Lung (tissue), 11 donors: ENCODE measurements at regions not wholly inside any gene's neighbourhood (a gene's known extent, or its start where the extent isn't known, plus 50 kb on each side); places are given as distances from the start of the nearest gene placed in this dataset.

Source experiments
- ATAC-seq: fragments of 200-7000 bp; cut with Tn5 transposase; one replicate; pipeline ENCODE4 v1.9.1; 2020; ENCODE audit warnings: moderate number of reproducible peaks; ENCODE audit not compliant: insufficient read depth, low FRiP score
- DNase-seq, 3 donors: peaks; one replicate each; pipeline ENCODE4 v3.0.0-alpha.2; 2013 to 2017
- H3K27ac ChIP-seq, 2 donors: one replicate each; pipeline ENCODE4 v1.5.1; 2013; ENCODE audit warnings: mild to moderate bottlenecking in 2 of 2, moderate library complexity in 2 of 2, control low read depth in 1 of 2, inconsistent platforms in 1 of 2, low read depth in 1 of 2, low read length in 1 of 2
- H3K27me3 ChIP-seq, 3 donors: one replicate each; pipeline ENCODE4 v1.5.1; 2013; ENCODE audit warnings: low read length in 2 of 3; ENCODE audit not compliant: control insufficient read depth in 3 of 3, insufficient read depth in 3 of 3
- H3K36me3 ChIP-seq, 4 donors: one replicate each; pipeline ENCODE4 v1.5.1; 2013; ENCODE audit warnings: low read length in 4 of 4, mild to moderate bottlenecking in 1 of 4, moderate library complexity in 1 of 4; ENCODE audit not compliant: control insufficient read depth in 4 of 4, insufficient read depth in 4 of 4
- H3K4me1 ChIP-seq, 5 donors: one replicate each; pipeline ENCODE4 v1.5.1; 2013; ENCODE audit warnings: low read length in 5 of 5, mild to moderate bottlenecking in 2 of 5, moderate library complexity in 1 of 5; ENCODE audit not compliant: control insufficient read depth in 5 of 5, insufficient read depth in 5 of 5
- H3K4me3 ChIP-seq: one replicate; pipeline ENCODE4 v1.5.1; 2013; ENCODE audit warnings: mild to moderate bottlenecking, control low read depth, moderate library complexity
- H3K9ac ChIP-seq, 2 donors: one replicate each; pipeline ENCODE4 v1.5.1; 2013; ENCODE audit warnings: low read length in 2 of 2, control low read depth in 1 of 2; ENCODE audit not compliant: insufficient read depth in 1 of 2
- H3K9me3 ChIP-seq, 4 donors: one replicate each; pipeline ENCODE4 v1.5.1; 2013; ENCODE audit warnings: low read length in 3 of 4, mild to moderate bottlenecking in 1 of 4, moderate library complexity in 1 of 4; ENCODE audit not compliant: control insufficient read depth in 4 of 4, insufficient read depth in 3 of 4
- WGBS, 2 donors: extraction: QIAGEN DNeasy Blood & Tissue Kit; methylation state at CpG; one replicate each; pipeline ENCODE4 v1.1.7; 2013; 5-methylcytosine and 5-hydroxymethylcytosine counted together
- TF ChIP-seq, protein P1 (sequence below): IDR thresholded peaks from 2 replicates; pipeline ENCODE4 v1.5.1; 2012; ENCODE audit warnings: mild to moderate bottlenecking; ENCODE audit errors: control extremely low read depth, extremely low read depth
- donor health status: control.
- donor health status: control.
- donor health status: Bipolar disorder and iron deficiency.
- donor health status: healthy.
- donor health status: DM: yes; HTN: yes; CAD: no.

DNA sequence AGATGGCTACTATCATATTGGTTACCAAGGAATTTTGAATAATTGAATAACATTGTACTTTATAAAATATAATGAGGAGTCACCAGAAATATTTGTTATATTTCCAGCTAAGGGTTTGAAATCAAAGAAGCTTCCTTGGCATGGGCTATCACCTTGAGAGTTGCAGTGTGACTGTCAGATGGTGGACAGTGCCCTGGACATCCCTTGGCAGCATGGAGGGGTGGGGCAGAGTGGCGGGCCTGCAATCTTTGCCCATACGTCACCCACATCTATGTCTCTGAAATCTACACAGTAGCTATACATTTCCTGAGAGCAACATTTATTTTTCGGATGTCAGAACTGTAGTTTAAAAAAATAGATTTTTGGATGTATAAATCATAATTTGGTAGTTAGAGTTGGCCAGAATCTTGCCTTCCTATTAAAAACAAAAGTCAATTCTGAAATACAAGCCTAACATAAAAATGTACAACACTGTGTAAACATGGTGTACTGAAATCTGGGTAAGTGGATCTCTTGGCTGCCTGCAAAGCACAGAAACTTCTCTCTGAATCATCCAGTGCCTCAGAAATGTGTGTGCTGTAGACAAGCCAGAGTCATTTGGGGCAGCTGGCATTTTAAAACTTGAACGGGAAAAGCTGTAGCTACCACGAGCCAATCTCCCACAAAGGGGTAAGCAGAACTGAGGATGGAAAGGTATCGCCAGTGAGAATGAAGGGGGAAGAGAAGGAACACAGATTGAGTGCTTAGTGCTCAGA, 124.2 kb upstream of the ARHGAP28 start:
- WGBS, 2 donors: 76 to 84% methylated on average over 6 of the region's 6 CpGs
- Histone ChIP-seq H3K36me3 (peaks cover 0 to 9% (median 0%) of the 10 kb centered on the region in 4 donors), H3K9ac (no peak overlapping the region), H3K4me1 (peaks cover 0 to 36% (median 2%) of the 10 kb centered on the region in 5 donors), H3K4me3 (no peak overlapping the region), H3K27ac (no peak overlapping the region), H3K9me3 (no peaks in the 10 kb centered on the region), H3K27me3 (no peaks in the 10 kb centered on the region)
- ATAC-seq (peak; percentile 29), DNase-seq (peak in 2 of 3 donors; percentile 38 to 49)
- TF ChIP-seq, protein P1, sequence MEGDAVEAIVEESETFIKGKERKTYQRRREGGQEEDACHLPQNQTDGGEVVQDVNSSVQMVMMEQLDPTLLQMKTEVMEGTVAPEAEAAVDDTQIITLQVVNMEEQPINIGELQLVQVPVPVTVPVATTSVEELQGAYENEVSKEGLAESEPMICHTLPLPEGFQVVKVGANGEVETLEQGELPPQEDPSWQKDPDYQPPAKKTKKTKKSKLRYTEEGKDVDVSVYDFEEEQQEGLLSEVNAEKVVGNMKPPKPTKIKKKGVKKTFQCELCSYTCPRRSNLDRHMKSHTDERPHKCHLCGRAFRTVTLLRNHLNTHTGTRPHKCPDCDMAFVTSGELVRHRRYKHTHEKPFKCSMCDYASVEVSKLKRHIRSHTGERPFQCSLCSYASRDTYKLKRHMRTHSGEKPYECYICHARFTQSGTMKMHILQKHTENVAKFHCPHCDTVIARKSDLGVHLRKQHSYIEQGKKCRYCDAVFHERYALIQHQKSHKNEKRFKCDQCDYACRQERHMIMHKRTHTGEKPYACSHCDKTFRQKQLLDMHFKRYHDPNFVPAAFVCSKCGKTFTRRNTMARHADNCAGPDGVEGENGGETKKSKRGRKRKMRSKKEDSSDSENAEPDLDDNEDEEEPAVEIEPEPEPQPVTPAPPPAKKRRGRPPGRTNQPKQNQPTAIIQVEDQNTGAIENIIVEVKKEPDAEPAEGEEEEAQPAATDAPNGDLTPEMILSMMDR: no peak

DNA sequence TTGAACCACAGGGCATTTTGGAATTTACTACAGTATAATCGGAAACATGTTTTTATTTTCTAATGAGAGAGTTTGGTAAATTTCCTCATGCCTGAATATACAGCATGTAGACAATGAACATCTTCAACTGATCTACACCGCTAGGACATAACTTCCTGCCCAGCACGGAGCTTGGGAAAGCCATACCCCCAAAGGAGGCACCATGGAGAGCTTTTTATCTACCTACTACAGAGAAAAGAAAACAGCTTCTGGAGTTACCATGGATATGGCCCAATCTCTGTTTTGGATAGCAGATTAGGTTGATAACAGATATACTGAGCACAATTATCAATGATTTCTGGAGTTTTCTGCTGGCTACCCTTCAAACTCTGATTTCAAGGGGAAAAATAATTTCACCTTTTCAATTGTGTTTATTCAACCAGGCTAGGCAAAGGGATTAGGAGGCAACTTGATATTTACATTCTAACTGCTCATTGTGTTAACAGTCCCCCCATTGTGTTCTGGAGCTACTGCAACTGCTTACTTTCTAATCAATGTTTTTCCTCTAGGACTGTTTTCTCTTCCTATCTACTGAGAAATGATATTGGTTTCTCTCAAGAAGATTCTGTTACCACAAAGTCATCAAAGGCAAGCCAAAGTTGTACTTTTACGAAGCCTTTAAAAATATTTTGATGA, 123.0 kb upstream of the ARHGAP28 start:
- TF ChIP-seq, protein P1: no peak
- no peak for ATAC-seq
- peaks cover 0 to 4% (median 0%) of the 10 kb centered on the region in 4 donors for H3K36me3 ChIP-seq

DNA sequence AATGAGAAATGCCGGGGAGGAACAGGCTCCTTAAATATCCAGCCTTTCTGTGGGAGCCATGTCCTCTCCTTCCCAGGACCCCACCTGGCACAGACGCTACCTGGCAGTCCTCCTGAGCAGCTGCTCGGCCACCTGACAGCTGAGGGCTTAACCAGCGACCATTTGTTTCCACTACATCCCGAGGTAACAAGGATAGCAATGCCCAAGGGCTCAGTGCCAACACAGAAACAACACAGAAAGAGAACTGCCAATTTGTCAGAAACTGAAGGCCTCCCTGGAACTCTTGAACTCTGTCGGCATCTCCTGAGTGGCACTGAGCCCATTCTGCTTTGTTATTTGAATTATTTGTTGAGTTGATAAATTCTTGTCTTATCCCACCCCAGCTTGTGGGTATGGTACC, 122.2 kb upstream of the ARHGAP28 start:
- DNase-seq: peak in 2 of 3 donors; percentile 26 to 56
- Histone ChIP-seq H3K27ac (peak overlapping the region in 1 of 2 donors; percentile 10), H3K27me3 (no peaks in the 10 kb centered on the region), H3K4me3 (no peak overlapping the region), H3K9me3 (no peaks in the 10 kb centered on the region), H3K4me1 (peaks cover 0 to 42% (median 6%) of the 10 kb centered on the region in 5 donors), H3K36me3 (peaks cover 0 to 6% (median 2%) of the 10 kb centered on the region in 4 donors), H3K9ac (no peak overlapping the region)
- TF ChIP-seq, protein P1: no peak
- no peak for ATAC-seq
- 58 to 75% methylated on average over 6 of the region's 6 CpGs for WGBS, 2 donors

More for the DNA sequence above, 123.0 kb upstream of the ARHGAP28 start:
- Histone ChIP-seq H3K27ac (no peak overlapping the region), H3K4me3 (no peak overlapping the region), H3K4me1 (peaks cover 0 to 42% (median 6%) of the 10 kb centered on the region in 5 donors), H3K9me3 (no peaks in the 10 kb centered on the region), H3K27me3 (no peaks in the 10 kb centered on the region), H3K9ac (no peak overlapping the region)
- 75 to 78% methylated on average over 4 of the region's 4 CpGs for WGBS, 2 donors
- DNase-seq: no peak
